ENCODE measurements at regions not wholly inside any gene's neighbourhood (a gene's known extent, or its start where the extent isn't known, plus 50 kb on each side); places are given as distances from the start of the nearest gene placed in this dataset.

DNA sequence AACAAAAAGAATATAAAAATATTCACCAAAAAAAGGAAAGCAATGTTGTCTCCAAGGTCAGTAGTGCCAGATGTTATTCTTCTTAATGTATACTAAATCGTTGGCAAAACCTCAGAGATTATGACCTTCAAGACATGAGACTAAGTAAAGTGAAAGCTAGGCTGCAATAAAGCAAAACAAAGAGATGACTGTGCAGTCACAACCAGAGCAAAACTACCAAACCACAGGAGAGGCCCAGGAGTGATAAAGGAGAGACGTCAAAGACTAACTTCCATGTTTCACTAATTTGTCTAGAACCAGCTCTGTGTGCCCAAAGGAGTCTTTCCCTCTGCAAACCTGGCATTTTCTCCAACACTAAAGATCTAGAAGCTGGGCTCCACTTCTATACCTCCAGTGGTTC is 155.9 kb upstream of the POU3F2 start:
- DNase-seq (ENCODE audit: low read depth in 2 of 2): no peak

DNA sequence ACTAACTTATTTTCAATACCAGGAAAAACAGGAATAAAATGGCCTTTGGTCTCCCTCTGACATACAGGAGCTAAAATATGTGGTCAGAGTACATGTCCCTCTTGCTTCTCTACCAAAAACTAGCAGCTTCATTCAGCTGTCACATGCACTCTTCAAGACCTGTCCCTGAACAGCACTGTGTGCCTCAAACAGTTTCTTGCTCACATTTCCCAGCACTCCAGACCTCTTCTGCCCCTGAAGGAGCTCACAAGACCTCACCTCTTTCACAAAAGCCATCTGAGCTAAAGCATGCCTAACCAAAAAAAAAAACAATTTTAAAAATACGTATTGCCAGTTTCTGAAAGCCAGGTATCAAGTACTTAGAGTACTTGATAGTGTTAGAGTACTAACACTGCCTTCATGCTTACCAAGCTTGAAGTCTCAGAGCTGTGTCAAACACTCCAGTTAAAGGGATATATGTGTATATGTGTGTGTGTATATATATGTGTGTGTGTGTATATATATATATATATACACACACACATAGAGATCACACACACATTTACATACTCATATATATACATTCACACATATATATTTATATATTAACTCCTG is 148.3 kb upstream of the POU3F2 start:
- DNase-seq (ENCODE audit: low read depth in 2 of 2): no peak

DNA sequence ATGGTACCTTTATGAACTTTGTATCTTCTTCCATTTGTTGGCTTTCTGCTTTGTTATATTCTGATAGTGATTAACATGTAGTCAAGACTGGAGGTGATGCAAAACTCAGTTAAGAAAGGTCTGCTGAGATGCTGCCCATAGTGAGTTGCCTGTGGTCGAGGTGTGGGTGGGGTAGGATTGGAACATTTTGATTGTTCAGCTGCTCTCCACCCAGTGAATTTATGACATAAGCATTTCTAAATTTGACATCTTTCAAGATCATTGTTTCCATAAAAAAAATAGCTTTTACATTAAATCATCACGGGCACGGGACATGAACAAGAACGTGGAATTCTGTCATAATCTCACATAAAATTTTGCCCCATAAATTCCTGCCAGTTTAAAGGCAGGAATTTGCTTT is 146.6 kb upstream of the POU3F2 start:
- no peak for DNase-seq (ENCODE audit: low read depth in 2 of 2)

DNA sequence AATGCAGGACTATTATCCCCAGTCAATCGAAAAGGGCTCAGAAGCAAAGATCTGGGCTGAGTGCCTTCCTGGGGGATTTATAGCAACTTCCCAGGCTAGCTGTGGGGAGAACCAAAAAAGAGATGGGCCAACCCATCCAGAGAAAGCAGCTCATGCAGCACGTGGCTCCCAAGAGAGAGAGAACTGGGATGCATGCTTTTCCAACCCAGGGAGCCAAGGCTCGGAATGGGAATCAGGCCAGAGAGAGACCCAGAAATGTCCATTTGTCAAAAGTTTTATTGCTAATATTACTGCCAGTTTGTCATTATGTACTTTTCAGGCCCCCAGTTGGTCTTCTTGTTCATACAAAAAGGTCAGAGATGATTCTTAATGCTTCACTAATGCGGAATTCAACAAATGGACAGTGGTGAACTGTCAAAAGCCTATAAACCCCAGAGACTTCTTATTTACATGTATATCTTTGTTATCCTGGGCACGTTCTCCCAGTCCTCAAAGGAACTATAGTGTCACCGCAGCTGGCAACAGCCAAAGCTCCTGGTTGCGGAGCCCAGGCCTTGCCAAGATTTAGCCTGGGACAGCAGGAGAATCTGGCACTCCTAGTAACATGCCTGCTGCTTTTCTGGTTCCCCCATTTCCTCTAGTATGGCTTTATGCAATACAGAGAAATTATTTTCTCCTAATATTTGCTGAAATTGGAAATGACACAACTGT is 139.1 kb upstream of the POU3F2 start:
- no peak for DNase-seq (ENCODE audit: low read depth in 2 of 2)

DNA sequence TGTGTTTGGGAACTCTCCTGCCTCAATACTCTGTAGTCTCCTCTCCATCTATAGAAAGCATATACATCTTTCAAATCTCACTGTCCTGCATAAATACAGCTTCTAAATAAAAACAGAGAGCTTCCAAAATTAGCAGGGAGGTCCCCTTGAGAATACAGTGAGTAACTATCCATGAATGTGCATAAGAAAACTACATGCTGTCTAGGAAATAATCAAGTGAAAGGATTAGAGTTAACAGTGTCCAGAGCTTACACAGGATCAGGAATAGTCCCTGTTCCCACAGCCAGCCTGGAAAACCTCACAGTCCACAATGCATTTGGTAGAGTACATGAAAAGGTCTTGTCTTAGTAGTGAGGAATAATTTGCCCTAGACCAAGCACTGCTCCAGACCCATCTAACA is 123.0 kb upstream of the POU3F2 start:
- DNase-seq (ENCODE audit: low read depth in 2 of 2): no peak

DNA sequence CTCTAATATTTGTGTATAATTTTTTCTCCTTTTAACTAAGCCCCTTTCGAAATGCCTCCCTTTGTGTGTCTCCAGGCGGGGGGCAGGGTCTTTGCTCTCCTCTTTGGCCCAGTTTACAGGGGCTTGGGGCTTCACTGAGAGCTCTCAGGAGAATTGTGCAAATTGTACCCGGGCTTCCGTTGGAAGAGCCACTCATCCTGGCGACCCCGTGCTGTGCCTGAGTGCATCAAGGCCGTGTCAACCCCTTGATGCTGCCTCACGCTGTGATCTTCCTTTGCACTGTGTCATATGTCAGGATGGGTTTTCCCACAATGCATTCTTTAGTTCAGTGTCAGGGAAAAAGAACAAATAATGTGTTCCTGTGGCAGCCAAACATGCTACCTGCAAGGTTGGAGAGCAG is 118.0 kb upstream of the POU3F2 start:
- DNase-seq (ENCODE audit: low read depth in 2 of 2): no peak

DNA sequence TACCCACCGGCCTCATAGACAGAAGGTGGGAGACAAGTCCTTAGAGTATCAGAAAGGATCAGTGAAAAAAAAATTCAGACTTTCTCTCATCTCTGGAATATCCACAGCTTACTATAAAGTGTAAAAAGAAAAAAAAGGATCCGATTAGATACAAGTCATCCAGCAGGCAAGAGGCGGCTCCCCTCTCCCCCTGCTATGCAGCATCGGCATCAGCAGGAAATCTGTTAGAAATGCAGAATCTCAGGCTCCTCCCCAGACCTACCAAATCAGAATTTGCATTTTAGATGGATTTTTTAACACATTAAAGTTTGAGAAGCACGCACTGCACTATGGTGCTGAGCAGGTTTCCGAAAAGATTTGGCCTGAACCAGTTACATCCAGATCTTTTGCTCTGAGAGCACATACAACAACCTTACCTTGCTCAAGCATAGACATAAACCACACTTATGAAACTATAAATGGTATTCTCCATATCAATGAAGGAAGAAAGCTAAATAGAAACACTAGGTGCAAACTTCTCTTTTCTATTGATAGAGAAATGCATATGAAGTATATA is 117.0 kb upstream of the POU3F2 start:
- no peak for DNase-seq (ENCODE audit: low read depth in 2 of 2)

DNA sequence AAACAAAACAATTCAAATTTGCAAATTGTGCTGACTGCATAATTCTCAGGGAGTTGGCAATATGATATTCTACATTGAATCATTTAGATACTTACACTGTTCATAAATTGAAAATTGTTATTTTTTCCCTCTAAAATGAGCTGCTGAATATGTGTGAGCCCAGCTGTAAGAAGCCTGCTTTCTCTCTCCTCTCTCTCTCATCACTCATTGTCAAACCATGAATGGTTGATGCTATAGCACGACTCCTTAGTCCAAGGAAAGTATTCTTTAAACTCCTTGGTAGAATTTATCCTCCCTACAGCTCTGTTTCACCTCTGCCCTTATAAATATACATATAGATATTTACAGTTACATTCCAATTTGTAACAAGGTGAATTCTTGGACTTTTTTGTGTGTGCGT is 116.4 kb upstream of the POU3F2 start:
- DNase-seq (ENCODE audit: low read depth in 2 of 2): no peak

DNA sequence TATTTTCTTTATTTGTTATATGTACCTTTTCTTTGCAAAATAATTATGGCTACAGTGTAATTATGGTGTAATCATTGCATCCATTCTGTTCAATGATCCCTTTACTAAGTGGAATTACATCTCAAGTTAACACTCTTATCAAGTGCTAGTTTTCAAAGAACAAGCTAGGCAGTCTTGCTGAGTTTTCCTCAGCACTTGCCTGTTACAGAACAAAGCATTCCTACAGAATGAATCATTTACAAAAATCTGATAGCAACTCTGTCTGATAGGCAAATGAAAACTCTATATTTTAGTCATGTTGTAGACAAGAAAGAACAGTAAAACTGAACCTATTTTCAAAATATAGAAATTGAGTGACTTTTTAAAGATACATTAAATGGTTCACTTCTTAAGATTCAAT is 109.8 kb upstream of the POU3F2 start:
- no peak for DNase-seq (ENCODE audit: low read depth in 2 of 2)

DNA sequence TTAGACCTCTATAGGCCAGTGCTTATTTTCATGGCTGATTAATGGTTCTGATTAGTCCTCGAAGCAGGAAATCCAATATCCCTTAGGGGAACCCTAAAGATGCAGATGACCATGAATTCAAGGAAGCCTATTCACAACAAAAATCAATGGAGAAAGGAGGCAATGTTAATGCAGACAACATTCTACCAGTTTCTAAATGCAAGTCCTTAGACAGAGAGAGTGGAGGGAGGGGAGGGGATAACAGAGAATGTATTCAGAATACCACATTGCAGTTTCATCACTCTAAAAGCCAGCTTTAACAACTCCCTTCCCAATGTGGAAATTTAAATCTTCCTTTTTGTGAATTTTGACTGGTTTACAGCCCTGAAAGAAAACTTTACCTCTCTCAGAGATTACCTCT is 87.1 kb upstream of the POU3F2 start:
- DNase-seq (ENCODE audit: low read depth in 2 of 2): no peak

DNA sequence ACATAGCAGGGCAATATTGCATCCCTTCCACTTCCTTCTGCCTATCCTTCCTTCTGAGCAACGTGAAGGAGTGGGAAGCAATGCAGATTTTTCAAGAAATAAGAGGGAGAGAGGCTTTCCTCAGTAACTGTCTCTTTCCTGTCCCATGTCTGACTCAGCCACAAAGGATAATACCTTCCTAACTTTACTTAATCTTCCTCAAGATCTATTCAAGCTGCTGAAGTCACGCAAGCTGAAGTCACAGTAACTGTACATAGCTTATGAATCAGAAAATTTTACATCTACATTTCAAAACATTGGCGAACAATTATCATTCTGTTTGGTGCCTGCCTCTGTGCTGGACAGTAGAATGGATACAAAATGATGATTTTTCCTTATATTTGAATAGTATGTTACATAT is 86.4 kb upstream of the POU3F2 start:
- DNase-seq (ENCODE audit: low read depth in 2 of 2): no peak

DNA sequence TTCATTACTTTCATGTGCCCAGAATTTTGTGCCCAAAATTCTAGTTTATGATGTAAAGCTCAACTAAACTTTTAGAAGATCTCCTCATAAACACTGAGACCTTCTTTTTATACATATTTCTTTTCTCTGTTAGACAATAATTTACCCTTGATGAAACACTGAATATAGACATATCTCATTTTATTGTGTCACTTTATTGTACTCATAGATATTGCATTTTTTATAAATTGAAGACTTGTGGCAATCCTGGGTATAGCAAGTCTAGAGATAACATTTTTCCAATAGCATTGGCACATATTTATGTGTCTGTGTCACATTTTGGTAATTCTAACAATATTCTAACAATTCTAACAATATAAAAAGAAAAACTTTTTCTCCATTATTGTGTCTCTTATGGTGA is 74.9 kb upstream of the POU3F2 start:
- no peak for DNase-seq (ENCODE audit: low read depth in 2 of 2)

DNA sequence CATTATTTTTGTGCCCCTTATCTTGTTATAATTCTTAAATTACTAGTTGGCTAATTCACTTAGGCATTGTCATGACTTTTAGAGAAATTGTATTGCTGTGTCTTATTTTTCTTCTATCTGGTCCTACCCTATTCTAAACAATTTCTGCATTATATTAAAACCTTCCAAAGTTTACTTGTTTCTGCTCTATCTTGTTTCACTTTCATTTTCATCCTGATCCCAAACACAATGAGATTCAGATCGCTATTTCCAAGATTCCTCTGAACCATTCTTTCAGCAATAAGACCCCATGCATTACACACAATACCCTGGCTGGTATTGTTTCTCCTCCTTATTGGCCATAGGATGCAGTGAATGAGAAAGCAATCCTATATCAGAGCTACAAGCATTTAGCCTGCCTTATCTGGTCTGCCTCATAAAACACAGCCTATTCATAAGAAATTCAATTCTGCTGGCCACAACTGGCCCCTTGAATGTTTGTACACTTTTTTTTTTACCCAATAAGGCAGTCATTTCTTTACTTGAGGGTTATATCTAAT is 69.9 kb upstream of the POU3F2 start:
- no peak for DNase-seq (ENCODE audit: low read depth in 2 of 2)

DNA sequence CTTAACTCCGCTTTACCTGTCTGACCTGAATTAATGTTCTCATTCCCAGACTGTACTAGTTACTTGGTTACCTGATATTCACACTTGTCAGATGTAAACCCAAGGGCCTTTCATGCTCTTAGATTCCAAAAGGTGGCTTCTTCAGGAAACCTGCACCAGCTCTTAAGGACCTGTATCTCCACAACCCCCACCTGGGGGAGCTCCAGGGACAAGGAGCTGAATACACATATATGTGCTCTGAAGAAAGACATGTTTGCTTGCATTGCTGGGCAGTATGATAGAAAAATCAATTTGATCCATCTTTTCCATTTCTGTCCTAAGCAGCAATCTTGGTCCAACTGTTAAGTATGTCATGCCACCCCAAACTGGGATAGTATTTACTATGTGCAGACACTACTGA is 64.8 kb upstream of the POU3F2 start:
- DNase-seq (ENCODE audit: low read depth in 2 of 2): peak in 1 of 2 donors; percentile 21

DNA sequence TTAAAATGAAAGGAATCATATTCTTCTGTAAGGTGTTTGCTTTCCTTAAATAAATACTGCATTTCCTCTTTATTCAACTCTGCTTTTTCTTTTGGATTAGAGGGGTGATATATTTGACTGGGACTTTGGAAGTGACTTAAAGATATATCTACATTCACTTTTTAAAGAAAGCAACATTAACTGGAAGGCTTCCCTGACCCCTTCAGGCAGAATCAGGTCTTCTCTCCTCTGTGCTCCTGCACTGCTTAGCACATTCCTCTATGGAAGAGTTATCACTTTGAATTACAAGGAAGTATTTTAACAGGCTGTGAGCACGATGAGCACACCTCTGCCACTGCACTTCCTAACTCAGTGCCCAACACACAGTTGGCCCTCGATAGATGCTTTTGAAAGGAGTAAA is 59.2 kb upstream of the POU3F2 start:
- DNase-seq (ENCODE audit: low read depth in 2 of 2): no peak

DNA sequence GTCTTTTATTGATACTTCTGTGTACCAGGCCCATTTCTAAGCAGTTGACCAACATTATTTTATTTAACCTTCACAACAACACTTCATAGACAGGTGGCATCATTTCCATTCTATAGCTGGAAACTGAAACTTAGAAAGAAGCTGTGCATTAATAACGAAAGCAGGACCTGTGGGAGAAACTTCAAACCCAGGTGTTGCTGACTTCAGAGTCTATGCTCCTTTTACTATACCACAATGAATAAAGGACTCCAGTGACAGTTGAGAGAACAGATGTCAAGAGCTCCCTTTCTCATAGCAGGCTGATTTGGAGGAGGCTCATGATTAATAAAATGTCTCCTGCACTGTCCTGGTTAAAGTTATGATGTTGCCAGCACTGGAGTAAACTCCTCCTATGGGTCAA is 56.6 kb upstream of the POU3F2 start:
- no peak for DNase-seq (ENCODE audit: low read depth in 2 of 2)

DNA sequence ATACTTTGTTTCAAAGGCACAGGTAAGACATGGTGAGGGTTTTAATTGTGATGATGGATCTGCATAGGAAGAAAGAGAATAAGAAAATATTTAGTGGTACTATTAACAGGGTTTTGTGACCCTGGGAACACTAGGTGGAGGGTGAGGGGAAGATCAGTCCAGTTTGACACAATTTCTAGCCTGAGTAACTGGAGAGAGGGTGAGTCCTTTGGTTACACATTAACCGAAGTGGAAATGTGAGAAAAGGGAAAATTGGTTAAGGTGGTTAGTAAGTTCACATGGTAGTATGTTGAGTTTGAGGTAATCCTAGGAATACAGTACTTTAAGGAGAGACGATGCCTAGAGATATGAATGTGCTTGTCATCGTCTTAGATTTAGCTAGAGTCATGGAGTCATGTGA is 54.8 kb upstream of the POU3F2 start:
- no peak for DNase-seq (ENCODE audit: low read depth in 2 of 2)

DNA sequence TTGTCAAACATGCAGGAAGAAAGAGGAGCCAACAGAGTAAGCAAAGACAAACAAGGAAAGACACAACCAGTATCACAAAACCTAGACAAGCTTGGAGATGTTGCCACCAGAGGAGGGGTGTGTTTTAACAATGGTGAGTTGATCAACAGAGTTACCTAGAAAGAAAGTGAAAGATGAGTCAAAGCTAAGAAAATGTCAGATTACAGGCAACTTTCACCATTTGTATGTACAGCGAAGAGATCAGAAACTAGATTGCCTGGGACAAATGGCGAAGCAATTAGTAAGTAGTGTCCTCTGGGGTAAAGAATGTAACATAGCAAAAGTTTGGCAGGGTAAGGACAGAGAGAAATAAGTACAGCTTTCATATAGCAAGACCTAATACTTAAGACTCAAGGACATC is 51.6 kb upstream of the POU3F2 start:
- no peak for DNase-seq (ENCODE audit: low read depth in 2 of 2)

DNA sequence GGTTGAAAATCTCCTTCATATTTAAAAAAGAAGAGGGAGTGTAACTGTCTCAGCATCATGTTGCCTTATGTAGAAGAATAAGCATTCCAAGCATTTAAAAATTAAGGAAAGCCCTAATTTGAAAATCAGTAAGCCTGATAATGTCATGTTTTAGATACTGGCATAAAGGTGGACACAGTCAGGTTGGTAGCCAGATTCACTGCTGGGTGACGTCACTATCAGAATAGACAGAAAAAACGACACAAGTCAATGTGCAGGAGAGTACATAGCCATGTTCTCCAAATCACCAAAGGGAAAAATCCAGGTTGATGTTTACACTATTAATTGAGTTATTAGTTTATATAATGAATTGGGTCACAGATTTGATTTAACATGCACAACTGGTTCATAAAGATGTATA is 50.8 kb upstream of the POU3F2 start:
- no peak for DNase-seq (ENCODE audit: low read depth in 2 of 2)
